GM12878 (cell line): ENCODE measurements at regions not wholly inside any gene's neighbourhood (a gene's known extent, or its start where the extent isn't known, plus 50 kb on each side); places are given as distances from the start of the nearest gene placed in this dataset.

Source experiments
- ATAC-seq: fragments of 200-7000 bp; cut with Tn5 transposase; 3 replicates; pipeline ENCODE4 v1.9.1; 2020; ENCODE audit warnings: mild to moderate bottlenecking, moderate library complexity
- BruUV-seq: library from RNA; stranded (reverse); fragments of 400-500 nt; replicated peaks from 2 replicates; lab custom pipeline; 2021; lab: Mats Ljungman, UMichigan
- CTCF ChIA-PET: fragments of 300-600 bp; sonication (Branson Sonifier 250); formaldehyde crosslinking; extraction: SDS; loops from one replicate; lab custom pipeline; 2021; ENCODE audit warnings: inconsistent platforms; lab: Yijun Ruan, JAX
- POLR2A ChIA-PET: fragments of 350-600 bp; formaldehyde crosslinking; extraction: SDS; loops from one replicate; lab custom pipeline; 2021; ENCODE audit warnings: inconsistent platforms; lab: Charles Lee
- RAD21 ChIA-PET: fragments of 300-600 bp; sonication (Branson Sonifier 250); formaldehyde crosslinking; loops from one replicate; lab custom pipeline; 2023; ENCODE audit warnings: antibody characterized with exemption; ENCODE audit not compliant: unreplicated experiment; lab: Charles Lee
- SMC1A ChIA-PET: fragments of 300-600 bp; sonication (Branson Sonifier 250); formaldehyde crosslinking; loops from one replicate; lab custom pipeline; 2023; ENCODE audit not compliant: unreplicated experiment, uncharacterized antibody; lab: Charles Lee
- DNase-seq: peaks from one replicate; pipeline ENCODE4 v3.0.0-alpha.2; 2011; ENCODE audit warnings: low read depth, low spot score
- FAIRE-seq: peaks from 3 replicates; lab custom pipeline; 2011; peaks lifted over from hg19 to GRCh38; lab: Jason Lieb, UNC
- H2AFZ ChIP-seq: 2 replicates; pipeline ENCODE4 v1.6.0; 2011; ENCODE audit warnings: low read depth, low read length, control low read depth; ENCODE audit not compliant: control insufficient read depth
- H3K27ac ChIP-seq: 2 replicates; pipeline ENCODE4 v1.5.1; 2011; ENCODE audit warnings: control low read depth; ENCODE audit not compliant: control insufficient read depth, insufficient read depth
- H3K27me3 ChIP-seq, 2 experiments: replicated peaks in 1 of 2; 2 replicates each; pipeline versions ENCODE4 v1.6.0 to v1.6.1; 2011; ENCODE audit warnings: low read length in 1 of 2; ENCODE audit not compliant: control insufficient read depth in 2 of 2, insufficient read depth in 2 of 2
- H3K36me3 ChIP-seq, 2 experiments: 2 replicates each; pipeline ENCODE4 v1.5.1; 2011; ENCODE audit warnings: low read length in 1 of 2; ENCODE audit not compliant: control insufficient read depth in 2 of 2, insufficient read depth in 2 of 2
- H3K4me1 ChIP-seq: 2 replicates; pipeline ENCODE4 v1.6.1; 2011; ENCODE audit warnings: mild to moderate bottlenecking, low read length, moderate library complexity, mixed read lengths; ENCODE audit not compliant: control insufficient read depth, insufficient read depth
- H3K4me2 ChIP-seq: 2 replicates; pipeline ENCODE4 v1.6.0; 2011; ENCODE audit warnings: control low read depth; ENCODE audit not compliant: control insufficient read depth, insufficient read depth
- H3K4me3 ChIP-seq: fragments of 200-600 bp; sonication (generic); 2 replicates; pipeline ENCODE4 v1.5.1; 2016
- H3K79me2 ChIP-seq: 2 replicates; pipeline ENCODE4 v1.6.0; 2011; ENCODE audit warnings: low read length; ENCODE audit not compliant: control insufficient read depth, insufficient read depth
- H3K9ac ChIP-seq: 2 replicates; pipeline ENCODE4 v1.8.0; 2011; ENCODE audit warnings: low read length, control low read depth, mixed read lengths; ENCODE audit not compliant: control insufficient read depth, insufficient read depth
- H3K9me3 ChIP-seq: replicated peaks from 3 replicates; pipeline ENCODE4 v1.5.1; 2011; ENCODE audit warnings: mild to moderate bottlenecking, low read length; ENCODE audit not compliant: control insufficient read depth, insufficient read depth
- H4K20me1 ChIP-seq: 2 replicates; pipeline ENCODE4 v1.6.0; 2011; ENCODE audit not compliant: control insufficient read depth, insufficient read depth
- ATF7 ChIP-seq: fragments of 450-650 bp; IDR thresholded peaks from 2 replicates; pipeline ENCODE4 v1.6.1; 2016; ENCODE audit warnings: low read depth, mild to moderate bottlenecking
- BACH1 ChIP-seq: fragments of 450-650 bp; IDR thresholded peaks from 2 replicates; pipeline ENCODE4 v1.6.1; 2017; ENCODE audit warnings: mild to moderate bottlenecking, borderline replicate concordance
- CBX3 ChIP-seq: fragments of 200-600 bp; sonication (generic); IDR thresholded peaks from 2 replicates; pipeline ENCODE4 v1.6.1; 2016; ENCODE audit warnings: low read depth, borderline replicate concordance
- CREB1 ChIP-seq: IDR thresholded peaks from 2 replicates; pipeline ENCODE4 v1.6.1; 2012; ENCODE audit warnings: low read depth, mild to moderate bottlenecking, inconsistent platforms
- ELK1 ChIP-seq: IDR thresholded peaks from 2 replicates; pipeline ENCODE4 v1.6.1; 2012; ENCODE audit warnings: low read depth, low read length, improper control_type of control experiment
- EP300 ChIP-seq, 2 experiments: fragments of 150-350 bp in 1 of 2; IDR thresholded peaks; 2 replicates each; pipeline ENCODE4 v1.6.1; 2011 to 2012; ENCODE audit warnings: low read depth in 2 of 2, low read length in 2 of 2, borderline replicate concordance in 1 of 2, improper control_type of control experiment in 1 of 2, inconsistent platforms in 1 of 2; ENCODE audit not compliant: control insufficient read depth in 1 of 2
- MLLT1 ChIP-seq: fragments of 450-650 bp; IDR thresholded peaks from 2 replicates; pipeline ENCODE4 v1.6.1; 2016; ENCODE audit warnings: mild to moderate bottlenecking
- PBX3 ChIP-seq: IDR thresholded peaks from 2 replicates; pipeline ENCODE4 v1.6.1; 2011; ENCODE audit warnings: mild to moderate bottlenecking, low read depth, low read length, moderate library complexity; ENCODE audit not compliant: insufficient replicate concordance
- PML ChIP-seq: IDR thresholded peaks from 2 replicates; pipeline ENCODE4 v1.6.1; 2012; ENCODE audit warnings: low read length, inconsistent platforms
- RELA ChIP-seq: fragments of 450-650 bp; IDR thresholded peaks from 2 replicates; pipeline ENCODE4 v1.8.0; 2014; ENCODE audit warnings: borderline replicate concordance; ENCODE audit not compliant: partially characterized antibody
- SMAD1 ChIP-seq: fragments of 450-650 bp; IDR thresholded peaks from 2 replicates; pipeline ENCODE4 v1.6.1; 2018; ENCODE audit warnings: mild to moderate bottlenecking, low read depth; ENCODE audit not compliant: partially characterized antibody
- SREBF2 ChIP-seq: IDR thresholded peaks from 2 replicates; pipeline ENCODE4 v1.6.1; 2012; ENCODE audit warnings: mild to moderate bottlenecking, low read length
- USF1 ChIP-seq: IDR thresholded peaks from 2 replicates; pipeline ENCODE4 v1.6.1; 2011; ENCODE audit warnings: borderline replicate concordance, low read depth, mild to moderate bottlenecking, moderate library complexity, mixed read lengths, low read length; ENCODE audit not compliant: insufficient read depth; ENCODE audit errors: extremely low read length
- YY1 ChIP-seq: IDR thresholded peaks from 2 replicates; pipeline ENCODE4 v1.6.1; 2011; ENCODE audit warnings: low read depth, mild to moderate bottlenecking, low read length
- ZNF592 ChIP-seq: fragments of 450-650 bp; IDR thresholded peaks from 2 replicates; pipeline ENCODE4 v1.6.1; 2017; ENCODE audit warnings: mild to moderate bottlenecking, moderate library complexity
- WGBS: methylation state at CpG from one replicate; pipeline ENCODE4 v1.1.6; 2016; ENCODE audit warnings: low lambda C conversion rate; ENCODE audit not compliant: insufficient replicate concordance, insufficient coverage; ENCODE audit errors: missing lambda C conversion rate; 5-methylcytosine and 5-hydroxymethylcytosine counted together
- in situ Hi-C: fragments of 300-500 bp; cut with MboI; formaldehyde crosslinking; loops from 9 replicates; pipeline ENCODE4 v1.14.3; 2018; ENCODE audit warnings: mixed read lengths
- intact Hi-C: fragments of 100-400 bp; cut with micrococcal nuclease; formaldehyde crosslinking; loops from one replicate; pipeline ENCODE4 v1.14.2; 2022; ENCODE audit not compliant: unreplicated experiment

GRCh38 chr16:35881654-35882053, 2422.2 kb downstream of the TP53TG3F start (continued):
- no peak for TF ChIP-seq PBX3
- TF ChIP-seq PML: no peak
- TF ChIP-seq BACH1: no peak
- no peak for TF ChIP-seq YY1

GRCh38 chr16:35906440-35906839, 2447.0 kb downstream of the TP53TG3F start:
- Histone ChIP-seq H3K27me3 (no peaks in the 10 kb centered on the region), H3K9me3 (no peaks in the 10 kb centered on the region; the same call in 2 of the 3 replicates), H3K27ac (no peak overlapping the region), H3K9ac (no peak overlapping the region), H3K79me2 (no peaks in the 10 kb centered on the region), H3K4me2 (no peak overlapping the region), H2AFZ (no peak overlapping the region), H3K4me1 (no peaks in the 10 kb centered on the region), H4K20me1 (no peaks in the 10 kb centered on the region), H3K36me3 (no peaks in the 10 kb centered on the region), H3K4me3 (no peak overlapping the region)
- SMC1A ChIA-PET: no interaction called here
- no peak for FAIRE-seq
- DNase-seq: no peak
- ATAC-seq: no peak
- CTCF ChIA-PET: no interaction called here
- intact Hi-C loops (no loop called here), in situ Hi-C loops (loop anchor here (25.0 kb wide), 1 partner anchor 319 kb away; no protein-coding TSS in a partner anchor)
- BruUV-seq: no TSS peak
- POLR2A ChIA-PET: no interaction called here
- RAD21 ChIA-PET: no interaction called here
- WGBS: 0% methylated on average over 1 of the region's 1 CpG
- TF ChIP-seq ELK1 (no peak), RELA (no peak), ATF7 (no peak), USF1 (no peak), ZNF592 (no peak), CBX3 (no peak), EP300 (IDR thresholded peaks at IDR 0.05; ENCODE audit: borderline replicate concordance in 1 of 2, control insufficient read depth in 1 of 2, low read depth in 2 of 2, low read length in 2 of 2) (no peak), SMAD1 (no peak), CREB1 (no peak), MLLT1 (no peak), SREBF2 (no peak)
